Naive thymus-derived CD4-positive, alpha-beta T cell (primary cell): ENCODE measurements at regions not wholly inside any gene's neighbourhood (a gene's known extent, or its start where the extent isn't known, plus 50 kb on each side); places are given as distances from the start of the nearest gene placed in this dataset.
A peak's percentile ranks its signal among the peaks of the same experiment; 100 is the strongest.

ENCODE experiments used
- ATAC-seq: fragments of 150-1000 bp; cut with Tn5 transposase; 2 replicates; pipeline ENCODE4 v1.10.0; 2021; ENCODE audit warnings: mild to moderate bottlenecking, moderate library complexity
- CTCF ChIA-PET: fragments of 350-600 bp; sonication (Branson Sonifier 250); formaldehyde crosslinking; loops from one replicate; lab custom pipeline; 2021; ENCODE audit warnings: antibody characterized with exemption; lab: Charles Lee
- POLR2A ChIA-PET: fragments of 350-600 bp; sonication (Branson Sonifier 250); formaldehyde crosslinking; loops from one replicate; lab custom pipeline; 2021; ENCODE audit warnings: antibody characterized with exemption, inconsistent platforms; lab: Charles Lee
- DNase-seq, 9 donors: peaks; one replicate each; pipeline versions ENCODE4 v3.0.0 to v3.0.0-alpha.2; 2020 to 2022; ENCODE audit warnings: mixed read lengths in 1 of 9
- H3K27ac ChIP-seq: one replicate; pipeline ENCODE4 v1.7.0; 2013; ENCODE audit warnings: mild to moderate bottlenecking, low read depth, low read length, moderate library complexity
- H3K27me3 ChIP-seq, 2 donors: one replicate each; pipeline ENCODE4 v1.7.0; 2013; ENCODE audit warnings: low read length in 2 of 2, mild to moderate bottlenecking in 2 of 2, moderate library complexity in 2 of 2; ENCODE audit not compliant: control insufficient read depth in 2 of 2, insufficient read depth in 2 of 2
- H3K36me3 ChIP-seq, 3 experiments: 1 replicate in 2 of 3; 2 replicates in 1 of 3; pipeline ENCODE4 v1.7.0; 2013; ENCODE audit warnings: low read length in 3 of 3, mild to moderate bottlenecking in 3 of 3, moderate library complexity in 1 of 3; ENCODE audit not compliant: insufficient read depth in 3 of 3, control insufficient read depth in 2 of 3
- H3K4me1 ChIP-seq, 2 donors: one replicate each; pipeline ENCODE4 v1.7.0; 2013; ENCODE audit warnings: low read length in 2 of 2, mild to moderate bottlenecking in 2 of 2, moderate library complexity in 1 of 2; ENCODE audit not compliant: control insufficient read depth in 2 of 2, insufficient read depth in 2 of 2
- H3K4me3 ChIP-seq: 2 replicates; pipeline ENCODE4 v1.7.0; 2013; ENCODE audit warnings: mild to moderate bottlenecking, low read length
- H3K9me3 ChIP-seq, 3 experiments: 1 replicate in 2 of 3; 2 replicates in 1 of 3; pipeline ENCODE4 v1.7.0; 2013; ENCODE audit warnings: low read length in 3 of 3; ENCODE audit not compliant: control insufficient read depth in 2 of 3
- H3K27ac Mint-ChIP-seq, 9 donors: one replicate each; pipeline ENCODE4 v1.8.0; 2020 to 2022; ENCODE audit warnings: mixed read lengths in 9 of 9, mild to moderate bottlenecking in 8 of 9, moderate library complexity in 5 of 9, inconsistent platforms in 2 of 9
- H3K27me3 Mint-ChIP-seq, 5 donors: one replicate each; pipeline ENCODE4 v1.8.0; 2021 to 2022; ENCODE audit warnings: mixed read lengths in 5 of 5, mild to moderate bottlenecking in 1 of 5
- H3K36me3 Mint-ChIP-seq, 5 donors: one replicate each; pipeline ENCODE4 v1.8.0; 2020 to 2022; ENCODE audit warnings: mixed read lengths in 5 of 5, mild to moderate bottlenecking in 3 of 5, inconsistent platforms in 1 of 5
- H3K4me1 Mint-ChIP-seq, 7 donors: one replicate each; pipeline ENCODE4 v1.8.0; 2020 to 2022; ENCODE audit warnings: mixed read lengths in 7 of 7, mild to moderate bottlenecking in 3 of 7, inconsistent platforms in 1 of 7
- H3K4me3 Mint-ChIP-seq, 10 donors: one replicate each; pipeline ENCODE4 v1.8.0; 2020 to 2022; ENCODE audit warnings: mild to moderate bottlenecking in 10 of 10, mixed read lengths in 10 of 10, moderate library complexity in 6 of 10, inconsistent platforms in 2 of 10
- H3K9me3 Mint-ChIP-seq, 11 donors: one replicate each; pipeline ENCODE4 v1.8.0; 2020 to 2022; ENCODE audit warnings: mixed read lengths in 11 of 11, mild to moderate bottlenecking in 4 of 11, inconsistent platforms in 1 of 11, moderate library complexity in 1 of 11
- intact Hi-C, 2 donors: fragments of 100-400 bp; cut with micrococcal nuclease; formaldehyde crosslinking; loops; one replicate each; pipeline ENCODE4 v1.15.1; 2023

- Mint-ChIP-seq H3K36me3 (no peaks in the 10 kb centered on the region), H3K4me1 (peaks cover 20 to 30% (median 23%) of the 10 kb centered on the region in 7 donors), H3K9me3 (no peaks in the 10 kb centered on the region), H3K27ac (peak overlapping the region in 8 of 9 donors; percentile 18 to 88 (median 76)), H3K27me3 (peaks cover 5 to 42% (median 17%) of the 10 kb centered on the region in 5 donors), H3K4me3 (peak overlapping the region; percentile 90 to 96 (median 92))
- peak overlapping the region; percentile 74 for H3K4me3 ChIP-seq
- DNase-seq (peak; percentile 34 to 60 (median 54)), ATAC-seq (peak; percentile 60)
- POLR2A ChIA-PET = no interaction called here
- peak overlapping the region; percentile 75 for H3K27ac ChIP-seq
- H3K4me1 ChIP-seq = peaks cover 6 to 8% of the 10 kb centered on the region in 2 donors
- no peaks in the 10 kb centered on the region for H3K36me3 ChIP-seq
- no peaks in the 10 kb centered on the region for H3K9me3 ChIP-seq
- CTCF ChIA-PET = no interaction called here
- no peaks in the 10 kb centered on the region for H3K27me3 ChIP-seq
- intact Hi-C loops = loop anchor here (1.0 to 2.0 kb wide), 5 partner anchors 50 to 448 kb away; partner anchors contain the start of genes ATG7 (in 1 of the 2) and TAMM41 (in 1 of the 2)
Measured at GRCh38 chr3:11720304-11720898, 76.7 kb upstream of the VGLL4 start.

DNA sequence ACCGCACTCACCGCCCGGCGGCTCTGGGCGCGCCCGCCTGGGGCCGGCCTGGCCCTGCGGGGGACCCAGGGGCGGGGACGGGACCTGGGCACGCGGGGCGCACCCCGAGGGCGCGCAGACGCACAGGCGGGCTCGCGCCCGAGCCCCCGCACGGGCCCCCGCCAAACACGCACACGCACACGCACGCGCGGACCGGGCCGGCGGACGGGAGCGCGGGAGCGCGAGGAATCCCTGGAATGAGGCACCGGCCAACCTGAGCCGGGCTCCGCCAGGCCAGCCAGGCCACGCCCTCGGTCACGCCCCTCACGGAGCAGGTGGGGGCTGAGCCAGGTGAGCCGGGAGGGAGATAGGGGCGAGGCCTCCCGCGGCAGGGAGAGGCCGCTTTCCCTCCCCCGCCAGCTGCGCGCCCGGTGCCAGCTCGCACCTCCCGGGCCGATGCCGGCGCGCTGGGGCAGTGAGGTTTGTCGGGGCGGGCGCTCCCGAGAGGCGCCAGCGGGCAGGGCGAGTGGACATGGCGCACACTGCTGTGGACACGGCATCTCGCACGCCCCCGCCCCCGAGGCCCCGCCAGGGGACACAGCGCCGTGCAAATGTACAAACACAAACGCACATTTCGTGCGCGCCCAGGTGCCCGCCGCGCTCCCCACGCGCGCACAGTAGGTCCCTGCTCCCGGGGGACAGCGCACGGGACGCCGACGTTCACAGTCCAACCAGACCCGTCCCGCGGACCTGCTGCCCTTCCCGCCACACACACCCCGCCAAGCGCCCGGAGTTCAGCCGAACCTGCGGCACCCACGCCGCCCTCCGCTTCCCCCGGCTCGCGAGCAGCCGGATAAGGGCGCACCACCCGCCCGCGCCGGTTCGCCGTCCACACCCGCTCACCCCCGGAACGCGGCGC lies 75.9 kb upstream of the VGLL4 start:
- ChIA-PET CTCF (no interaction called here), POLR2A (no interaction called here)
- Mint-ChIP-seq H3K36me3 (no peaks in the 10 kb centered on the region), H3K27me3 (peaks cover 2 to 35% (median 10%) of the 10 kb centered on the region in 5 donors), H3K27ac (peak overlapping the region in 1 of 9 donors; percentile 62), H3K4me3 (peak overlapping the region; percentile 59 to 96 (median 90)), H3K9me3 (no peaks in the 10 kb centered on the region), H3K4me1 (peaks cover 14 to 30% (median 20%) of the 10 kb centered on the region in 7 donors)
- H3K4me3 ChIP-seq = peak overlapping the region; percentile 74
- no peaks in the 10 kb centered on the region for H3K36me3 ChIP-seq
- ATAC-seq (peak; percentile 86), DNase-seq (peak; percentile 58 to 77 (median 67))
- peaks cover 6 to 8% of the 10 kb centered on the region in 2 donors for H3K4me1 ChIP-seq
- intact Hi-C loops = loop anchor here (1.0 to 5.0 kb wide), 9 partner anchors 51 to 763 kb away; partner anchors contain the start of genes TAMM41 (in 2 of the 2), ATG7 (in 1 of the 2), TSEN2 (in 1 of the 2) and VGLL4 (in 1 of the 2)
- no peaks in the 10 kb centered on the region for H3K9me3 ChIP-seq
- H3K27me3 ChIP-seq = no peaks in the 10 kb centered on the region
- H3K27ac ChIP-seq = peak overlapping the region; percentile 75

GRCh38 chr3:11718637-11719405 lies 75.1 kb upstream of the VGLL4 start:
- H3K36me3 ChIP-seq = no peaks in the 10 kb centered on the region
- H3K4me3 ChIP-seq = peak overlapping the region; percentile 74
- intact Hi-C loops = loop anchor here (1.0 to 5.0 kb wide), 6 partner anchors 51 to 763 kb away; partner anchors contain the start of genes TAMM41 (in 1 of the 2), TSEN2 (in 1 of the 2) and VGLL4 (in 1 of the 2)
- ChIA-PET CTCF (no interaction called here), POLR2A (no interaction called here)
- Mint-ChIP-seq H3K27me3 (peaks cover 0 to 32% (median 8%) of the 10 kb centered on the region in 5 donors), H3K9me3 (no peaks in the 10 kb centered on the region), H3K4me1 (peaks cover 14 to 30% (median 20%) of the 10 kb centered on the region in 7 donors), H3K36me3 (no peaks in the 10 kb centered on the region), H3K4me3 (peak overlapping the region; percentile 79 to 98 (median 95)), H3K27ac (peak overlapping the region; percentile 83 to 97 (median 93))
- no peaks in the 10 kb centered on the region for H3K9me3 ChIP-seq
- peaks cover 6 to 8% of the 10 kb centered on the region in 2 donors for H3K4me1 ChIP-seq
- H3K27ac ChIP-seq = peak overlapping the region; percentile 75
- no peaks in the 10 kb centered on the region for H3K27me3 ChIP-seq
- ATAC-seq (peak; percentile 26), DNase-seq (peak; percentile 7 to 37 (median 33))

GRCh38 chr3:11717768-11718636 lies 74.3 kb upstream of the VGLL4 start:
- Histone ChIP-seq H3K9me3 (no peaks in the 10 kb centered on the region), H3K4me3 (peak overlapping the region; percentile 74), H3K4me1 (peaks cover 6 to 8% of the 10 kb centered on the region in 2 donors), H3K27me3 (no peaks in the 10 kb centered on the region), H3K27ac (peak overlapping the region; percentile 75), H3K36me3 (no peaks in the 10 kb centered on the region)
- Mint-ChIP-seq H3K9me3 (no peaks in the 10 kb centered on the region), H3K27me3 (peaks cover 0 to 29% (median 5%) of the 10 kb centered on the region in 5 donors), H3K4me1 (peaks cover 14 to 30% (median 20%) of the 10 kb centered on the region in 7 donors), H3K4me3 (peak overlapping the region; percentile 79 to 98 (median 95)), H3K27ac (peak overlapping the region; percentile 83 to 97 (median 93)), H3K36me3 (no peaks in the 10 kb centered on the region)
- ATAC-seq (no peak), DNase-seq (peak in 1 of 9 donors; percentile 4)
- CTCF ChIA-PET = interaction anchor here (0.5 kb wide), 1 partner anchor 70 kb away, joined by 3 read pairs; no protein-coding TSS in a partner anchor
- intact Hi-C loops = loop anchor here (1.0 to 5.0 kb wide), 4 partner anchors 52 to 764 kb away; partner anchors contain the start of genes TSEN2 (in 1 of the 2) and VGLL4 (in 1 of the 2)
- POLR2A ChIA-PET = interaction anchor here (1.0 to 1.2 kb wide), 2 partner anchors 10 to 128 kb away, joined by 4 to 5 read pairs; partner anchors contain the start of gene TAMM41

GRCh38 chr3:11717301-11717700 lies 73.6 kb upstream of the VGLL4 start:
- H3K4me3 Mint-ChIP-seq = no peak overlapping the region

More at GRCh38 chr3:11717301-11717700, 73.6 kb upstream of the VGLL4 start:
- Histone ChIP-seq H3K9me3 (no peaks in the 10 kb centered on the region), H3K27me3 (no peaks in the 10 kb centered on the region), H3K27ac (no peak overlapping the region), H3K4me3 (no peak overlapping the region), H3K4me1 (peaks cover 6 to 8% of the 10 kb centered on the region in 2 donors), H3K36me3 (no peaks in the 10 kb centered on the region)
- DNase-seq (no peak), ATAC-seq (no peak)
- Mint-ChIP-seq H3K27ac (peak overlapping the region in 2 of 9 donors; percentile 3 to 57), H3K27me3 (peaks cover 0 to 29% (median 5%) of the 10 kb centered on the region in 5 donors), H3K9me3 (no peaks in the 10 kb centered on the region), H3K4me1 (peaks cover 16 to 30% (median 20%) of the 10 kb centered on the region in 7 donors), H3K36me3 (no peaks in the 10 kb centered on the region)
- ChIA-PET CTCF (interaction anchor here (0.5 to 0.6 kb wide), 2 partner anchors 27 to 69 kb away, joined by 3 to 4 read pairs; no protein-coding TSS in a partner anchor), POLR2A (interaction anchor here (1.0 to 1.2 kb wide), 2 partner anchors 10 to 129 kb away, joined by 4 to 5 read pairs; partner anchors contain the start of gene TAMM41)
- intact Hi-C loops = loop anchor here (5.0 kb wide), 2 partner anchors 75 to 765 kb away; partner anchors contain the start of genes TSEN2 (in 1 of the 2) and VGLL4 (in 1 of the 2)
